22Rv1 (cell line): ENCODE measurements at regions not wholly inside any gene's neighbourhood (a gene's known extent, or its start where the extent isn't known, plus 50 kb on each side); places are given as distances from the start of the nearest gene placed in this dataset.

Experiments used
- ZFX ChIP-seq: fragments of 450-650 bp; IDR thresholded peaks from 2 replicates; pipeline ENCODE4 v1.6.1; 2017; ENCODE audit warnings: antibody characterized with exemption, borderline replicate concordance
- TF ChIP-seq, protein P1 (sequence below): fragments of 450-650 bp; IDR thresholded peaks from 2 replicates; pipeline ENCODE4 v1.5.1; 2017; ENCODE audit warnings: mild to moderate bottlenecking

DNA sequence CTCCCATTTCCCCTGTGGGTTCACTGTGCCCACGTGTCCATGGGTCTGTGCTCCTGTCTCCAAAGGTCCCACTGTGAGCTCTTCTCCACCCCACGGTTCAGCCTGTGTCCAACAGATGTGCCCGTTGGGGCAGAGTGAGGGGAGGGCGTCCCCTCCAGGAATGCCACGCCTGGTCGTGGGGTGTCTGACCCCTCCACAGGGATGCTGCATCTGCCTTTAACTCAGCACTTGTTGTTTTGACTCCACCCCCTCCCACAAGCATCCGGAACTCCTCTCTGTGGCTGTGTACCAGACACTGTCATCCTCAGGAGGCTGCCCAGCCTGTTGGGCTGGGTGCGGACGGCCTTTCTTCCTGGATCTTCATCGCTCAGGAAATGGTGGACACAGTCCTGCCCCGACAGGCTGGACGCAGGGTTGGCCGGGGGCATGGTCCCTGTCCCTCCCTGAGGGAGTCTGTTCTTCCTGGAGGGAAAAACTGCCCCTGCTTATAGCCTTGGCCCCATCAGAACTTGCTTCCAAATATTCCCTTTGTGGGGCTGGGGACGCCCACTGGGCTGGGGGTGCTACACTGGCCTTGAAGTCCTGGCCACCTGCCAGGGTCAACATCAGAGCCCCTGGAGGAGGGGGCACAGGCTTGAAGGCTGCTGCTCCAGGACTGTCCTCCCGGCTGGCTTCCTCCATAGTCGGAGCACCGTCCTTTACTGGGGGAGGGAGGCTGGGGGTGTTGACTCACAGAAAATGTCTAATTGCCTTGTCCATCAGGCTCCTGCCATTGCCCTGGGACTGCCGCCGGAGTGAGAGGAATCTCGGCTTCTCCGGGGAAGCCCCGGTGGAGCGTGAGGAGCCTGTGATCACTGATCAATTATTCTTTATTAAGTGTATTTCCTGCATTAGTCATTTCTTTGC is 182.0 kb upstream of the C1orf174 start:
- TF ChIP-seq, protein P1, sequence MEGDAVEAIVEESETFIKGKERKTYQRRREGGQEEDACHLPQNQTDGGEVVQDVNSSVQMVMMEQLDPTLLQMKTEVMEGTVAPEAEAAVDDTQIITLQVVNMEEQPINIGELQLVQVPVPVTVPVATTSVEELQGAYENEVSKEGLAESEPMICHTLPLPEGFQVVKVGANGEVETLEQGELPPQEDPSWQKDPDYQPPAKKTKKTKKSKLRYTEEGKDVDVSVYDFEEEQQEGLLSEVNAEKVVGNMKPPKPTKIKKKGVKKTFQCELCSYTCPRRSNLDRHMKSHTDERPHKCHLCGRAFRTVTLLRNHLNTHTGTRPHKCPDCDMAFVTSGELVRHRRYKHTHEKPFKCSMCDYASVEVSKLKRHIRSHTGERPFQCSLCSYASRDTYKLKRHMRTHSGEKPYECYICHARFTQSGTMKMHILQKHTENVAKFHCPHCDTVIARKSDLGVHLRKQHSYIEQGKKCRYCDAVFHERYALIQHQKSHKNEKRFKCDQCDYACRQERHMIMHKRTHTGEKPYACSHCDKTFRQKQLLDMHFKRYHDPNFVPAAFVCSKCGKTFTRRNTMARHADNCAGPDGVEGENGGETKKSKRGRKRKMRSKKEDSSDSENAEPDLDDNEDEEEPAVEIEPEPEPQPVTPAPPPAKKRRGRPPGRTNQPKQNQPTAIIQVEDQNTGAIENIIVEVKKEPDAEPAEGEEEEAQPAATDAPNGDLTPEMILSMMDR = no peak
- TF ChIP-seq ZFX = no peak
